HG03280 (cell line): ENCODE measurements at regions not wholly inside any gene's neighbourhood (a gene's known extent, or its start where the extent isn't known, plus 50 kb on each side); places are given as distances from the start of the nearest gene placed in this dataset.
"Not testable (repeated sequence)": the region's sequence is repeated elsewhere in the genome, so short reads cannot be mapped to it uniquely, and the experiment has no call there.

ENCODE experiments used
- ATAC-seq: cut with Tn5 transposase; IDR thresholded peaks from one replicate; pipeline ENCODE4 v1.9.1; 2021; ENCODE audit warnings: mild to moderate bottlenecking, moderate library complexity; ENCODE audit not compliant: unreplicated experiment

DNA sequence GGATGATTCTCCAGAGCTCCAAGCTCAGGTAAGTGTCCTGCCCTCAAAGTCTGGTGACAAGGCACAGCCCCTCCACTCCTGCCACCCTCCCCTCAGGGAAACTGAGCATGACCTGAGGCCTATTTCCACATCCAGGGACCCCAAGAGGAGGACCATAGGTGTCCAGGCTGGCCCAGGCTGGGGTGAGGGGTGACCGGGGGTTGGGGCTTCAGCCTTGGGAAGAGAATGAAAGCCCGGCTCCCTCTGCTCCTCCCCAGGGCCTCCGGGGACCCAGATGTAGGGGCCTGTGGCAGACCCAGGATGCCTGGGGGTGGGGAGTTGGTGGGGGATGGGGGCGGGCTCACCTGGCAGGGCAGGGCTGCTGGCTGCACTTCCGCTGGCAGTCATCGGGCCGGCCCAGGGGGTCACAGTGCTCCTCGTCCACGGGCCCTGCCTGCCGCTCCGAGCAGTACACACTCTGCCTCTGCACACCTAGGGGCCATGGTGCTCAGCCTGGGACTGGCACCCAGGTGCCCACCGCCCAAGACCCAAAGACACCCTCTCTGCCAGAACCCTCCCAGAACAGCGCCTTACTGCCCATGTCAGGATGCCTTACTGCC is 116.5 kb upstream of the AKAP13 start:
- not testable (repeated sequence) for ATAC-seq

DNA sequence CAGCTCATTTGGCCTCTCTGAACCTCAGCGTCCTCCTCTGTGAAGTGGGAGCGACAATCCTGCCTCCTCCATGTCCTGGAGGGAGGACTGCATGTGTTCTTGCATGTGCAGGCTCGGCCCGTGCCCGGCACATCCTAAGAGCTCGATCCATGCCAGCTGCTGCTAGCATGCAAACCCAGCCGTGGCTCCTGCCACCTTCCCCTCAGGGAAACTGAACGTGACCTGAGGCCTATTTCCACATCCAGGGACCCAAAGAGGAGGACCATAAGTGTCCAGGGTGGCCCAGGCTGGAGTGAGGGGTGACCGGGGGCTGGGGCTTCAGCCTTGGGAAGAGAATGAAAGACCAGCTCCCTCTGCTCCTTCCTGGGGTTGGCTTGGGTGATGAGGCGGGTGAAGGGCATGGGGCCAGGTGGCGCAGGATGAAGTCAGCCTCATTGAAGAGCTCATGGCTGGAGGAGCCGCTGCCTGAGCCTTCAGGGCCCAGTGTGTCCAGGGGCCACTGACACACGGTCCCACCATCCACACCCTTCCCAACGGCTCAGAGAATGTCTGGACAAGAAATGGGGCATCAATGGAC is 115.7 kb upstream of the AKAP13 start:
- ATAC-seq, result not testable (repeated sequence)

DNA sequence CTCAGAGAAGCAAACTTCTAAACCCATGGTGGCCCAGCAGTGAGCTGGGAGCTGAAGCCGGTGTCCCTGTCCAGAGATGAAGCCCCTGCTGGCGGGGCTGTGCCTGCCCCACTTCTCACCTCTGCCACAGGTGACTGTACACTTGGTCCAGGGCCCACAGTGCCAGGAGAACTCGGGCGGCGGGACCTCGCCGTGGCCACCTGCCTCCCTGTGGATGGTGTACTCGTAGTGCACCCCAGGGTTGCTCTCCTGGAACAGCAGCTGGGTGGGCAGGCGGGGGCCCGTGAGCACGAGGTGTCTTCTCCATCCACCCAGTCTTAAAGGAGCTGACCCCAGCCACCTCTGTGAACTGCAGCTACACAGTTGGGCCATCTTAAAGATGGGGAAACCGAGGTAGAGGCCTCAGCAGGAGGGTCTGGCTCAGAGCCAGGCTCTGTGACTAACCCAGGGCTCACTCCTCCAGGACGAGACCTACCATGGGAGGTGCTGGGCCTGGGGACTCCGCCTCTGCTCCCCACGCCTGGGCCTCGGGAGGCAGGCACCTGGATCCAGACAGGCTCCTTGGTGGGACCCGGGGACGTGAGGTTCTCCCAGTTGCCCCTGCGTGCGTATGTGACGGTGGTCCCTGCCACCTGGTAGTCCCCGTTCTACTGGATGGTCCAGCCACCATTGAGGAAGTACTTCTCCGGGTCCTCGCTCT is 113.1 kb upstream of the AKAP13 start:
- ATAC-seq, result not testable (repeated sequence)

DNA sequence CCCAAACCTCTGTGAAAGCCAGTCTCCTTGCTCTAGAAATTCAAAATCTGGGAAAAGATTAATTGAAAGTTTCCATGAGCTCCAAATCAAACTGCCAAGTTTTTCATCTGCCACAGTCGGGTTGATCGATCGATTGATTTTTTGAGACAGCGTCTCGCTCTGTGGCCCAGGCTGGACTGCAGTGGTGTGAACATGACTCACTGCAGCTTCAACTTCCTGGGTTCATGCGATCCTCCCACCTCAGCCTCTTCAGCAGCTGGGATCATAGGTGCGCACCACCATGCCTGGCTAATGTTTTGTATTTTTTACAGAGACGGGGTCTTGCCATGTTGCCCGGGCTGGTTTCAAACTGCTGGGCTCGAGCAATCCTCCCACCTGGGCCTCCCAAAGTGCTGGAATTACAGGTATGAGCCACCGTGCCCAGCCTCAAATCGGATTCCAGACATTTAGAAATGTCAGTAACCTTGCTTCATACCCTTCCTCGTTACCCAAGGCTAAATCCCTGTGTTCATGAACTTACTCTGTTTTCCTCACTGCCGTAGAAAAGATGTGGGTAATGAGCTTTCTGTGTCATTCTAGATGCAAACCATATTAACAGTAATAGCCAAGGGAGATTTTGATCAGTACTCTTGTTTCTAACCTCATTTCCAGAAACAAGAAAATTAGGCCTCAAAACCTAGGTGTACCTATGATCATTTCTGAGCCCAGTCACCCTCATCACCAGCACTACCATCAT is 105.9 kb upstream of the AKAP13 start:
- ATAC-seq, result no peak

GRCh38 chr15:85276508-85276907 is 103.9 kb upstream of the AKAP13 start:
- no peak for ATAC-seq

- no peak for ATAC-seq
Observed at GRCh38 chr15:85276921-85277320, 103.5 kb upstream of the AKAP13 start.

DNA sequence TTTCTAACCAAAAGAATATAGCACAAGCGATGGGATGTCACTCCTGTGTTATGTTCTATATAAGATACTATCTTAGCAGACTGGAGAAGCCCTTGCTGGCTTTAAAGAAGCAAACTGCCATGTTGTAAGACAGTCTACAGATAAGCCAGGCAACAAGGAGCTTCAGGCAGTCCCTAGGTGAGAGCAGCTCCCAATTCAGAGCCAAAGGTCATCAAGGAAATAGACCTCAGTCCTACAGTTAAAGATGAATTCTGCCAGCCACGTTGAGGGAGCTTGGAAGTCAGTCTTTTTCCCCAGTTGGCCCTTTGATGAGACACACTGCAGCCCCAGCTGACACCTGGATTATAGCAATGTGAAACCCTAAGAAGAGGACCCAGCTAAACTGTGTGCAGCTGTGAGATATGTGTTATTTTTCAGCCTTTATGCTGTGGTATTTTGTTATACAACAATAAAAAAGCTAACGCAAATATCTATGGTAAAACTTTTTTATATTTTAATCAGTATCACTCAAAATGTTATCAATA is 102.5 kb upstream of the AKAP13 start:
- no peak for ATAC-seq

DNA sequence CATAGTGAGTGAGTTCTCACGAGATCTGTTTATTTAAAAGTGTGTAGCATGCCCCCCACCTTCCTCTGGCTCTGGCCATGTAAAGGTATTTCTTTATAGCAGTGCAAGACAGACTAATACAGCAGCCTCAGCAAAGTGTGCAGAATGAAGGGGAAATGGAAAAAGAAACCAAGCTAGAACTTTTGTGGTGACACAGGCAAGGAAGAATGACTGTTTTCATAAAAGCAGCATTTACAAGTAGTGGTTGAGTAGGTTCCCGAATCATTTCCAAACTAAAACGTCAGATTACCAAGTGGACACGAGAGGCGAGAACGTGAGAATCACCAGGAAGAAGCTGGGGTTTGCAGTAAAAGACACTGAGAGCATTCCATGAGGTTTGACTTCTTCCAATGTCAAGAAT is 100.2 kb upstream of the AKAP13 start:
- ATAC-seq, result no peak

DNA sequence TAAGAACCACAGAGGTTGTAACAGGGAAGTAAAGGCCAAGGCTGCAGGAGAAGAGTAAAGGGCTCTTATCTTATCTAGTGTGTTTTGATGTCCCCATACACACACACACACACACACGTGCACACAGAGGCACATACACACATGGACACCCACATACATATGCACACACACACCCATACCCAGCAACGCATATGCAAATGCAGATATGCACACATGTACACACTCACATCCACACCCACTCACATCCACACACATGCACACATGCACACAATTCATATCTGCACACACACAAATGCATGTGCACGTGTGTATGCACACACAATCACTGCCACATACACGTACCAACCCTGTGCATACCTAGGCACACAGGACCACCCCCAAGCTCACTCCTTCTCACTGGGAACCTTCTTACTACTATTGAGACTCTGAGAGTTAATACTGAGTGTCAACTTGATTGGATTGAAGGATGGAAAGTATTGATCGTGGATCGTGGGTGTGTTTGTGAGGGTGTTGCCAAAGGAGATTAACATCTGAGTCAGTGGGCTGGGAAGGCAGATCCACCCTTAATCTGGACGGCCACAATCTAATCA is 99.0 kb upstream of the AKAP13 start:
- ATAC-seq, result no peak

- ATAC-seq, result no peak
Observed at GRCh38 chr15:85282504-85283115, 97.8 kb upstream of the AKAP13 start.

- ATAC-seq, result peak; percentile 84
Observed at GRCh38 chr15:85283815-85284214, 96.6 kb upstream of the AKAP13 start.

- peak; percentile 75 for ATAC-seq
Observed at GRCh38 chr15:85284497-85284896, 95.9 kb upstream of the AKAP13 start.

- ATAC-seq, result no peak
Observed at GRCh38 chr15:85289677-85290365, 90.6 kb upstream of the AKAP13 start.

GRCh38 chr15:85292583-85292982 is 87.8 kb upstream of the AKAP13 start:
- ATAC-seq, result not testable (repeated sequence)

DNA sequence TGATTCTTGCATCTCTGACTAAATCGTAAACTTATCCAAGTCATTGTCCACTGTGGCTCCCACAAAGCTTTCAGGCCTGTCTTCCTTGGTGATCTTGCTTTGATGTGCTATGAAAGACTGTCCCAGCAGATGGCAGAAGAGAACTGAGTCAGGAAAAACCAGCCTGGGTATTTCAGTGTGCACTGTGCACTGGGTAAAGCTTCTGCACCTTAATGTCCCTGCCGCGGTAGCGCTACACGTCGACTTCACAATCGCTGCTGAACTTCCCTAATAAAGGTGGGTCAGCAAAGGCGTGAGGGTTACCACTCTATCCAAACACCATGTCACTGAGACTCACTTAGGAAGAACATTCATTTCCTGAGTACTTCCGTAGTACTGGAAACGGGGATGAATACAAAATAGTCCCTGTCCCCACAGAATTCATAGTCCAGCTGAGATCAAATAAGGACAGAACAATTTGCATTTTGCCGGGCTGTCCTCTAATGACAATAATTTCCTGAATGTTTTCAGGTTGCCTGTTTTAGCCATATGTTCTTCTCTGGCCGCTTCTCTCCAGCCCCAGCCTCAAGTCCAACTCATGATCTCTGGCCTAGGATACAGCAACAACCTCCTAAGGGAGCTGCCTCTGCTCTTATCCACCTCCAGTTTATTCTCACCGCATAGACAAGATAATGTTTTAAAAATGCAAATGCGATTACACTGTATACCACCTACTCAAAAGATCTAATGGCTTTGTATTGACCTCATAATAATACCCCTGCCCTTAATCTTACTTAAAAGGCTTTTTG is 83.6 kb upstream of the AKAP13 start:
- peak; percentile 93 for ATAC-seq

DNA sequence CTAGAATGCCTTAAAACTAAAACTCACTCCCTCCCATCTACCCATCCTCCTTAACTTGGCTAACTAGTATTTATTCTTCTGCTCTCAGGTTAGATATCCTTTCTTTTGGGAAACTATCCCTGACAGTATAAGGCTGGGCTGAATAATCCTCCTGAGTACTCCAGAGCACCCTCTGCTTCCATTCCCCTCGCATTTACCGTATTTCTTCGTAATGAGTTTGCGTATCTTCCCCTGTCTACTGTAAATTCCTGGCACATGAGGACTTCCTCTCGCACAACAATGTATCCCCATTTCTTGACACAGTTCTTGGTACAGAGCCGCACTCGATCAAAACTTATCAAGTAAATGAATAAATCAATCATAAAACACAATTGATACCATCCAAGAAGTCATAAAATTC is 82.9 kb upstream of the AKAP13 start:
- ATAC-seq, result no peak

DNA sequence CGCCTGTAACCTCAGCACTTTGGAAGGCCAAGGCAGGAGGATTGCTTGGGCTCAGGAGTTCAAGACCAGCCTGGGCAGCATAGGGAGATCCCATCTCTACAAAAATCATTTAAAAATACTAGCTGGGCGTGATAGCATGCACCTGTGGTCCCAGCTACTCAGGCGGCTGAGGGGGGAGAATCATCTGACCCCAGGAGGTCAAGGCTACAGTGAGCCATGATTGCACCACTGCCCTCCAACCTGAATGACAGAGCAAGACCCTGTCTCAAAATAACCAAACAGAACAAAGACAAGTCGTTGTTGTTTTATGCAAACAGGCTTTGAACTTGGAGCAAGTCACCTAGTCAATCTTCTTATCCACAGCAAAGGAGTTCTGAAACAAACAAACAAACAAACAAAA is 82.0 kb upstream of the AKAP13 start:
- no peak for ATAC-seq

GRCh38 chr15:85298941-85299340 is 81.5 kb upstream of the AKAP13 start:
- no peak for ATAC-seq

DNA sequence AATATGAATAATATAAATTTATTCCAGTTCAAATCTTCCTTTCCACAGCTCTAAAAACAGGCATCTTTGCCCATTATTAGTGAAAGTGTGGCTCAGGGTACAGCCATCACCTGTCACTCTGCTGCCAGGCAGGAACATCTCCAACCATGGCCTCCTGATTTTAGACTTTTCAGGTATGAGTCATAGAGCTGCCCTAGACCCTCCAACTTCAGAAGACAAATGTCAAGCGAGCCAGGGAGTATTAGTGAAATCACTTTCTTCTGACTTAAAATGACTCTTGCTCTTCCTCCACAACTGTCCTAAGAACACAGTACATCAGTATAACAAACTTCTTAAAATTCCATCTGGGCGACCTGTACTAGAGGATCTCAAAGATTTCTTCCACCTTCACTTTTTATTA is 78.1 kb upstream of the AKAP13 start:
- ATAC-seq, result no peak
